ENCODE measurements at regions not wholly inside any gene's neighbourhood (a gene's known extent, or its start where the extent isn't known, plus 50 kb on each side); places are given as distances from the start of the nearest gene placed in this dataset.

- H3K4me3 ChIP-seq (ENCODE audit: insufficient read depth, low read depth, low read length) = no peak overlapping the region
- no peaks in the 10 kb centered on the region for H3K36me3 ChIP-seq (ENCODE audit: control insufficient read depth, insufficient read depth, low read length)
- no peaks in the 10 kb centered on the region for H3K27me3 ChIP-seq (ENCODE audit: control insufficient read depth, insufficient read depth, low read length, poor library complexity, severe bottlenecking)
- no peaks in the 10 kb centered on the region for H3K4me1 ChIP-seq (ENCODE audit: control insufficient read depth, insufficient read depth, low read length)
- H3K9me3 ChIP-seq (ENCODE audit: control insufficient read depth, low read length) = no peaks in the 10 kb centered on the region
- no peak overlapping the region for H3K27ac ChIP-seq (ENCODE audit: insufficient read depth, low read depth, low read length, poor library complexity, severe bottlenecking)
- WGBS, 2 experiments = 90 to 91% methylated on average over 14 of the region's 14 CpGs
Observed at GRCh38 chr4:7141151-7141834, 51.0 kb upstream of the SORCS2 start.

GRCh38 chr4:7140692-7141069 is 51.7 kb upstream of the SORCS2 start:
- no peaks in the 10 kb centered on the region for H3K4me1 ChIP-seq (ENCODE audit: control insufficient read depth, insufficient read depth, low read length)
- H3K27me3 ChIP-seq (ENCODE audit: control insufficient read depth, insufficient read depth, low read length, poor library complexity, severe bottlenecking) = no peaks in the 10 kb centered on the region
- 90 to 94% methylated on average over 8 of the region's 8 CpGs for WGBS, 2 experiments
- H3K4me3 ChIP-seq (ENCODE audit: insufficient read depth, low read depth, low read length) = no peak overlapping the region
- H3K9me3 ChIP-seq (ENCODE audit: control insufficient read depth, low read length) = no peaks in the 10 kb centered on the region
- H3K36me3 ChIP-seq (ENCODE audit: control insufficient read depth, insufficient read depth, low read length) = no peaks in the 10 kb centered on the region
- no peak overlapping the region for H3K27ac ChIP-seq (ENCODE audit: insufficient read depth, low read depth, low read length, poor library complexity, severe bottlenecking)

GRCh38 chr4:7140062-7140691 is 52.2 kb upstream of the SORCS2 start:
- 90 to 91% methylated on average over 9 to 11 of the region's 11 CpGs for WGBS, 2 experiments
- Histone ChIP-seq H3K9me3 (ENCODE audit: control insufficient read depth, low read length) (no peaks in the 10 kb centered on the region), H3K36me3 (ENCODE audit: control insufficient read depth, insufficient read depth, low read length) (no peaks in the 10 kb centered on the region), H3K27ac (ENCODE audit: insufficient read depth, low read depth, low read length, poor library complexity, severe bottlenecking) (no peak overlapping the region), H3K27me3 (ENCODE audit: control insufficient read depth, insufficient read depth, low read length, poor library complexity, severe bottlenecking) (no peaks in the 10 kb centered on the region), H3K4me1 (ENCODE audit: control insufficient read depth, insufficient read depth, low read length) (no peaks in the 10 kb centered on the region), H3K4me3 (ENCODE audit: insufficient read depth, low read depth, low read length) (no peak overlapping the region)

DNA sequence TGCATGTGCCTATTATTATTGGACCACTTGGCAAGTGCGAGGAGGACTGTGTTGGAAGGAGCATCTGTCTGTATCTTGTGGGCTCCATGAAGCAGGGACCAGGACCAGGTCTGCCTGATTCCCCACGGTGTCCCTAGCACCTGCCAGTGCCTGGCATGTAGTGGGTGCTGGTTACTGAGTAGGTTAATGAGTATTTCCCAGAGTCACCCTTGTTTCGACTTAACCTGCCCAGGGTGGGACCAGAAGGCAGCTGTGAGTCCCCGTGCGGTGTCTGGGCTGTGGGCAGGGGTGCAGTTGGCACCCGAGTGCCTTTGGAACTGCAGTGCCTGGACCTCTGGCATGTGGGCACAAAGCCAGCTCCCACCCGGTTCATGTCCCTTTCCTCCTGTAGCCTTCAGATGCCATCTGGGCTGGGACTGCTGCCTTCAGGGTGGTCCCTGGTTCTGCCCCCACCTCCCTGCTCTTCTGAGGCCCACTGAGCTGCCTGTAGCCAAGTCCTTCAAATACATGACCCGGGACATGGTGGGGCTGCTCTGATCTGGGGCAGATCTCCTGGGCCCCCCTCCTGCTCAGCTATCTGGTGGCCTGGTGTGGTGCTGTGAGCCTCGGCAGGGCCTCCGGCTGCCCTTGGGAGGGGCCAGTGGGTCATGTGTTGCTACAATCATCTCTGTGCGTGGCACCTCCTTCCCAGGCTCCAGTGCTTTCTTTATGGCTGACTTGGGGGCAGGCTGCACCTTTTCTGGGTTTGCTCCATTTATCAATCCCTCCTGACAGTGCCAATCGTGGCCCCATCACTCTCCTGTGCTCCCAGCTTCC is 53.0 kb upstream of the SORCS2 start:
- H3K27ac ChIP-seq (ENCODE audit: insufficient read depth, low read depth, low read length, poor library complexity, severe bottlenecking) = no peak overlapping the region
- no peak overlapping the region for H3K4me3 ChIP-seq (ENCODE audit: insufficient read depth, low read depth, low read length)
- no peaks in the 10 kb centered on the region for H3K36me3 ChIP-seq (ENCODE audit: control insufficient read depth, insufficient read depth, low read length)
- H3K27me3 ChIP-seq (ENCODE audit: control insufficient read depth, insufficient read depth, low read length, poor library complexity, severe bottlenecking) = no peaks in the 10 kb centered on the region
- no peaks in the 10 kb centered on the region for H3K9me3 ChIP-seq (ENCODE audit: control insufficient read depth, low read length)
- no peaks in the 10 kb centered on the region for H3K4me1 ChIP-seq (ENCODE audit: control insufficient read depth, insufficient read depth, low read length)
- 87% methylated on average over 12 of the region's 12 CpGs for WGBS, 2 experiments

DNA sequence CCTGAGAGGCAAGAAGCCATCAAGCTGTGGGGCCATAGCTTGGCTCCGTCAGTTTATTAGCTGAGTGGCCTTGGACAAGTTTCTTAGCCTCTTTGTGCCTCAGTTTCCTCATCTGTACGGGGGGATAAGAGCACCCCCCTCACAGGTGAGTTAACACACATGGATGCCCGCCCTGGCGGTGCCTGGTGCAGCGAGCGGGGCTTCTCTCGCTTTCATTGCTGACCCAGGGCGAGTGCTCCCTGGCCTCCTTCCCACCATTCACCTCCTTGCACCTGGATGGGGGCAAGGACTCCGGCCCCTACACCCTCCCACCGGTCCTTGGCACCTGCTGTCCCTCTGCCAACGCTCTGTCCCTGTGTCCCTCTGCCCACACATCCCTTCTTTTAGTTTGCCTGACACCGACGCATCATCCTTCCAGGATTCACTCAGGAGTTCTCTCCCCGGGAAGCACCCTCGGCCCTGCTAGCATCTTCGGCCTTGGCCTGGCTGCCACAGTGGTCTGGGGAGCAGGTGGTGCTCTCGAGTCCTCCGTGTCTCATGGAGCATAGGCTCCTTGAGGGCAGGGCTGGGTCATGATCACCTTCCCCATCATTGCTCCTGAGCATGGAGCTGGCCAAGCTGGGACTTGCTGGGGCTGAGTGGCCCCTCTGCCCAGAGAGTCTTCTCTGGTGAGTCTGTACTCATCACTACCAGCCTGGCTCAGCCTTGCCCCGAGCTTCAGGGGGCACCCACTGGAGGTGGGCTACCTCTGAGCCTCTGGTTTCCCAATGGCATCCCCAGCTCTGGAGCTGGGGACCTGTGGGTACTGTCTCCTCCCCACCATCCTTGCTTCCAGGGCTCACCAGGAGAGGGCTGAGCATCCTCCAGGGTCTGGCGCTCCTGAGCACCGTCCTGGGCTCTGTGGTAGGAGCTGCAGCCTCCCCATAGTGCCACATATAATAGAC is 53.8 kb upstream of the SORCS2 start:
- Histone ChIP-seq H3K9me3 (ENCODE audit: control insufficient read depth, low read length) (no peaks in the 10 kb centered on the region), H3K4me3 (ENCODE audit: insufficient read depth, low read depth, low read length) (no peak overlapping the region), H3K27me3 (ENCODE audit: control insufficient read depth, insufficient read depth, low read length, poor library complexity, severe bottlenecking) (no peaks in the 10 kb centered on the region), H3K36me3 (ENCODE audit: control insufficient read depth, insufficient read depth, low read length) (no peaks in the 10 kb centered on the region), H3K4me1 (ENCODE audit: control insufficient read depth, insufficient read depth, low read length) (no peaks in the 10 kb centered on the region), H3K27ac (ENCODE audit: insufficient read depth, low read depth, low read length, poor library complexity, severe bottlenecking) (no peak overlapping the region)
- 91 to 92% methylated on average over 21 of the region's 21 CpGs for WGBS, 2 experiments

- no peak overlapping the region for H3K27ac ChIP-seq (ENCODE audit: insufficient read depth, low read depth, low read length, poor library complexity, severe bottlenecking)
- 94 to 95% methylated on average over 30 of the region's 30 CpGs for WGBS, 2 experiments
- no peaks in the 10 kb centered on the region for H3K4me1 ChIP-seq (ENCODE audit: control insufficient read depth, insufficient read depth, low read length)
- no peaks in the 10 kb centered on the region for H3K36me3 ChIP-seq (ENCODE audit: control insufficient read depth, insufficient read depth, low read length)
- no peak overlapping the region for H3K4me3 ChIP-seq (ENCODE audit: insufficient read depth, low read depth, low read length)
- no peaks in the 10 kb centered on the region for H3K27me3 ChIP-seq (ENCODE audit: control insufficient read depth, insufficient read depth, low read length, poor library complexity, severe bottlenecking)
- H3K9me3 ChIP-seq (ENCODE audit: control insufficient read depth, low read length) = no peaks in the 10 kb centered on the region
Observed at GRCh38 chr4:7137326-7138200, 54.8 kb upstream of the SORCS2 start.

DNA sequence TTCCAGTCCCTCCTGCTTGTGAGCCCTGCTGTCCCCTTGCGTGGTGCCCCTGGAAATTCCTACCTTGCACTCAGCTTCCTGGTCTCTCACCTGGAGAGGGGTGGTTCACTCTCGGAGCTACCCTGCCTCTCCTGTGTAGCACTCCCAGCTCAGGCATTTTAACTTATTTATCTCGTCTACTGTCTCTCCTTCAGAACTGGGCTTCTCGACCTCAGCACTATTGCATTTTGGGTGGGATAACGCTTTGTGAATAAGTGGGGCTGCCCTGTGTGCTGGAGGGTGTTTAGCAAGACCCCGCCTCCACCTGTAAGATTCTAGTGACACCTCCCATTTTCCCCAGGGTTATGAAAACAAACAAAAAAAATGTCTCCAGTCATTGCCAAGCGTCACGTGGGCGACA is 56.0 kb upstream of the SORCS2 start:
- H3K36me3 ChIP-seq (ENCODE audit: control insufficient read depth, insufficient read depth, low read length) = no peaks in the 10 kb centered on the region
- H3K9me3 ChIP-seq (ENCODE audit: control insufficient read depth, low read length) = no peaks in the 10 kb centered on the region
- H3K4me1 ChIP-seq (ENCODE audit: control insufficient read depth, insufficient read depth, low read length) = no peaks in the 10 kb centered on the region
- H3K4me3 ChIP-seq (ENCODE audit: insufficient read depth, low read depth, low read length) = no peak overlapping the region
- no peak overlapping the region for H3K27ac ChIP-seq (ENCODE audit: insufficient read depth, low read depth, low read length, poor library complexity, severe bottlenecking)
- H3K27me3 ChIP-seq (ENCODE audit: control insufficient read depth, insufficient read depth, low read length, poor library complexity, severe bottlenecking) = no peaks in the 10 kb centered on the region
- WGBS, 2 experiments = 77 to 83% methylated on average over 9 of the region's 9 CpGs

DNA sequence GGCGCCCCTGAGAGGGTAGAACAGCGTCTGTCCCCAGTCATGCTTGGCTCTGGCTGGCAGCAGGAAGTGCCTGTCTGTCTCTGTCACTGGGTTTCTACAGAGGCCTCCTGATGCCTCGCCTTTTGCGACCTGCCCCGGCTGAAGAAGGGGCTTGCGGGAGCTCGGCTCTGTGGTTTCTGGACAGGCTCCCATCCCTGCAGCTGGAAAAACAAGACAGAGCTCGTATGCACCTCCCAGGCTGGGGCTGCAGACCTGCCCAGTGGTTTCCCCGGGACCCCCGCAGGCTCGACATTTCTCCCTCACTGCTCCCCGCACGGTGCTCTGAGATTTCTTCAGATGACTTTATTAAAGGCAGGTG is 57.0 kb upstream of the SORCS2 start:
- Histone ChIP-seq H3K4me3 (ENCODE audit: insufficient read depth, low read depth, low read length) (no peak overlapping the region), H3K36me3 (ENCODE audit: control insufficient read depth, insufficient read depth, low read length) (no peaks in the 10 kb centered on the region), H3K9me3 (ENCODE audit: control insufficient read depth, low read length) (no peaks in the 10 kb centered on the region), H3K4me1 (ENCODE audit: control insufficient read depth, insufficient read depth, low read length) (no peaks in the 10 kb centered on the region), H3K27ac (ENCODE audit: insufficient read depth, low read depth, low read length, poor library complexity, severe bottlenecking) (no peak overlapping the region), H3K27me3 (ENCODE audit: control insufficient read depth, insufficient read depth, low read length, poor library complexity, severe bottlenecking) (no peaks in the 10 kb centered on the region)
- WGBS, 2 experiments = 73 to 76% methylated on average over 13 of the region's 13 CpGs

DNA sequence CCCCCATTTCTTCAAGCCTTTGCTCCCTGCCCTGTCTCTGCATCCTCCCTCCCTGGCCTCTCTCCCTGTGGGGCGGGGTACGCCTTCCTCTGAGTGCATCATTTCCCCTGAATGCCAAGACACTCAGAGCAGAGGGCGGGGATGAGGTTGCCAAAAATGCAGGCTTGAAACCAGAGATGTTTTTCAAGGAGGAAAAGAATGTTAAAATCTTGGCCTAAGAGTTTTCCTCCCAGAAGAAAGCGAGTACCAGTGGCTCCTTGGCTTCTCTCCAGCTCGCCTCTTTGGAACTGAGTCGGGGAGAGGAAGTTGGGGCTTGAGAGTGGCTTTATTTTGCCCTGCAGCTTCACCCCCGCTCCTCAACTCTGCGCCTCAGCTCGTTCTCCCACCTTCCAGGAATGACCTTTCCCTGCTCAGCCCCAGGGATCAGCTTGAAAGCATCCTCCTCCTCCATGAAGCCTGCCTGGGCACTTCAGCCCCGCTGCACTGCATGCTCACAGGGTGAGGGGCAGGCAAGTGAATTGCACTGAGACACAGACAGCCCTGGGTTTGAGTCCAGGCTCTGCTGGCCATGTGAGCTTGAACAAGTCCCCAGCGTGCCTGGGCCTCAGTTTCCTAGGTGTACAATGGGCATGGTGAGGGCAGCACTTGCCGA is 57.5 kb upstream of the SORCS2 start:
- Histone ChIP-seq H3K9me3 (ENCODE audit: control insufficient read depth, low read length) (no peaks in the 10 kb centered on the region), H3K4me1 (ENCODE audit: control insufficient read depth, insufficient read depth, low read length) (no peaks in the 10 kb centered on the region), H3K36me3 (ENCODE audit: control insufficient read depth, insufficient read depth, low read length) (no peaks in the 10 kb centered on the region), H3K4me3 (ENCODE audit: insufficient read depth, low read depth, low read length) (no peak overlapping the region), H3K27me3 (ENCODE audit: control insufficient read depth, insufficient read depth, low read length, poor library complexity, severe bottlenecking) (no peaks in the 10 kb centered on the region), H3K27ac (ENCODE audit: insufficient read depth, low read depth, low read length, poor library complexity, severe bottlenecking) (peak overlapping the region; percentile 26)
- 86 to 87% methylated on average over 12 of the region's 12 CpGs for WGBS, 2 experiments
